ENCODE measurements at regions not wholly inside any gene's neighbourhood (a gene's known extent, or its start where the extent isn't known, plus 50 kb on each side); places are given as distances from the start of the nearest gene placed in this dataset.

DNA sequence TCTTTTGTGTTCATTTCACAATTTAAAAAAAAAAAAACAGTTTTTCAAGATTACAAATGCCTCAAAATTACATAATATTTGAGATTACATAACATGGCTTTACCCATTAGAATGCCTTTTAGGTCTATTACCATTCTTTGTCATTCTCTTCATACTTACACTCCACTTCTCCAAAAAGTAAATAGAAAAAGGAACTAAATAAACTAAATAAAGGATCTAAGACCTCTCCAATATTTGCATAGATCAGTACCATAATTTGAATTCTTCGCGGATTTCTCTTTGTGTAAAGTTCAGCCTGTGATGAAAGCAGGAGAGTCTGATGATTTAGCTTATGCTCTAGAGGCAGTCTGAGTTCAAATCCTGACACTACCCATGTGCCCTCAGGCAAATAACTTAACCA lies 56.4 kb upstream of the C1GALT1 start:
- DNase-seq (ENCODE audit: low read depth): no peak
- TF ChIP-seq, protein P1, sequence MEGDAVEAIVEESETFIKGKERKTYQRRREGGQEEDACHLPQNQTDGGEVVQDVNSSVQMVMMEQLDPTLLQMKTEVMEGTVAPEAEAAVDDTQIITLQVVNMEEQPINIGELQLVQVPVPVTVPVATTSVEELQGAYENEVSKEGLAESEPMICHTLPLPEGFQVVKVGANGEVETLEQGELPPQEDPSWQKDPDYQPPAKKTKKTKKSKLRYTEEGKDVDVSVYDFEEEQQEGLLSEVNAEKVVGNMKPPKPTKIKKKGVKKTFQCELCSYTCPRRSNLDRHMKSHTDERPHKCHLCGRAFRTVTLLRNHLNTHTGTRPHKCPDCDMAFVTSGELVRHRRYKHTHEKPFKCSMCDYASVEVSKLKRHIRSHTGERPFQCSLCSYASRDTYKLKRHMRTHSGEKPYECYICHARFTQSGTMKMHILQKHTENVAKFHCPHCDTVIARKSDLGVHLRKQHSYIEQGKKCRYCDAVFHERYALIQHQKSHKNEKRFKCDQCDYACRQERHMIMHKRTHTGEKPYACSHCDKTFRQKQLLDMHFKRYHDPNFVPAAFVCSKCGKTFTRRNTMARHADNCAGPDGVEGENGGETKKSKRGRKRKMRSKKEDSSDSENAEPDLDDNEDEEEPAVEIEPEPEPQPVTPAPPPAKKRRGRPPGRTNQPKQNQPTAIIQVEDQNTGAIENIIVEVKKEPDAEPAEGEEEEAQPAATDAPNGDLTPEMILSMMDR (IDR thresholded peaks at IDR 0.05; ENCODE audit: low read depth, low read length, missing control alignments): no peak
- H3K4me3 ChIP-seq (ENCODE audit: low read depth, low read length): no peak overlapping the region

DNA sequence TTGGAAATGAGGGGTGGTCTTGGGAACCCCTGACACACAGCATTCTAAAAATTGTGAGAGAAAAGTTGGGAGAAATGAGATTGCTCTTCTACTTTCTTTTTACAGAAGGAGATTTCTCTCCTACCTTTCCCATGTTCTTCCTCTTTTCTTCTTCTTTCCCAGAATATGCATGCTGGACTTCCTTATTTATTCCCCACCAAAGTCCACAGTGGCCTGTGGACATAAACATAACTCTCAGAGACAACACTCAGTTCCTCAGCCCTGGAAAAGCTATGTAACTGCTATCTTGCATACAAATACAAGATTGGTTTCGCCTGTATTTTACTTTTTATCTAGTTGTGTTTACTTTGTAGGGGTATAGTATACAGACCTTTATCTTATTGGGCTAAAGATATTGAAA lies 54.6 kb upstream of the C1GALT1 start:
- DNase-seq (ENCODE audit: low read depth): no peak
- no peak overlapping the region for H3K4me3 ChIP-seq (ENCODE audit: low read depth, low read length)
- TF ChIP-seq, protein P1 (IDR thresholded peaks at IDR 0.05; ENCODE audit: low read depth, low read length, missing control alignments): no peak

DNA sequence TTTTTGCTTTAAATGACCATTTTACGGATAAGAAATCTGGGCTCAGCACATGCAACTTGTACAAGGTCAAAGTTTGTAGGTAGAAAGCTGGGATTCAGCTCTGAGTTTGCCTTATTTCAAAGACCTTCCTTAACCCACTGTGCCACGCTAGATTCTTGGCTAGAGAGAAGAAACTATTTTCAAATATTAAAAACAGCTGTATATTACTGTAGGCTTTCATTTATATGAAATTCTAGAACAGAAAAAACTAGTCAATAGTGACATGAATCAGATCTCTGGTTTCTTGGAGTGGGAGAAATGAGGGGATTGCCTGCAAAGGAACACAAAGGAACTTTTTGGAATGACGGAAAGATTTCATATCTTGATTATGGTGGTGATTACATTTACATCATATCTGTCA lies 53.0 kb upstream of the C1GALT1 start:
- TF ChIP-seq, protein P1 (IDR thresholded peaks at IDR 0.05; ENCODE audit: low read depth, low read length, missing control alignments): no peak
- DNase-seq (ENCODE audit: low read depth): no peak
- H3K4me3 ChIP-seq (ENCODE audit: low read depth, low read length): no peak overlapping the region

DNA sequence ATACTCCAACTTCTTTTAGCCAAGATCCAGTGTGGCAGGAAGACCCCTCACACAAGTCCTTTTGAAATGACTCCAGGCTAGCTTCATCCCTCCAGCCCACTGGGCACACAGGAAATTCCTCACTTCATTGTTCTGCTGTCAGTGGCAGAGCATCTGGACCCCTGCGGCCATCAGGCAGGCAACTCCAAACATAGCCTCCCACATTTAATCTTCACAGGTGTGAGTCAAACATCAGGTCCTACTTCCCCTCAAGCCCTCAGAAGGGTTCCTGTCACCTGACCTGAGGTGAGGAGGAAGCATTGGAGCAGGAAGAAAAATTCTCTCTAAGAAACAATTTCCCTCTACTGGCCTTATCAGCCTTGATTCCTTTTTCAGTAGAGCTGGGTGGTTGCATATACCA lies 51.1 kb upstream of the C1GALT1 start:
- TF ChIP-seq, protein P1 (IDR thresholded peaks at IDR 0.05; ENCODE audit: low read depth, low read length, missing control alignments): no peak
- H3K4me3 ChIP-seq (ENCODE audit: low read depth, low read length): no peak overlapping the region
- no peak for DNase-seq (ENCODE audit: low read depth)

All from GM12864 (cell line).